Effector memory CD4-positive, alpha-beta T cell (primary cell): ENCODE measurements at regions not wholly inside any gene's neighbourhood (a gene's known extent, or its start where the extent isn't known, plus 50 kb on each side); places are given as distances from the start of the nearest gene placed in this dataset.

Source experiments
- DNase-seq, 3 donors: peaks; one replicate each; pipeline ENCODE4 v3.0.0-alpha.2; 2020
- H3K27ac ChIP-seq: 2 replicates; pipeline ENCODE4 v1.7.0; 2013; ENCODE audit warnings: mild to moderate bottlenecking, low read length, moderate library complexity; ENCODE audit not compliant: insufficient read depth, poor library complexity, severe bottlenecking
- H3K27me3 ChIP-seq: replicated peaks from 2 replicates; pipeline ENCODE4 v1.7.0; 2013; ENCODE audit warnings: mild to moderate bottlenecking, low read length; ENCODE audit not compliant: insufficient read depth, control insufficient read depth, poor library complexity, severe bottlenecking
- H3K36me3 ChIP-seq: 2 replicates; pipeline ENCODE4 v1.7.0; 2013; ENCODE audit warnings: mild to moderate bottlenecking, low read length, moderate library complexity; ENCODE audit not compliant: control insufficient read depth, insufficient read depth
- H3K4me1 ChIP-seq: 2 replicates; pipeline ENCODE4 v1.7.0; 2013; ENCODE audit warnings: low read length, mild to moderate bottlenecking; ENCODE audit not compliant: control insufficient read depth, insufficient read depth, poor library complexity, severe bottlenecking
- H3K4me3 ChIP-seq: 2 replicates; pipeline ENCODE4 v1.7.0; 2013; ENCODE audit warnings: low read length, low read depth, mild to moderate bottlenecking; ENCODE audit not compliant: insufficient read depth, poor library complexity, severe bottlenecking
- H3K9me3 ChIP-seq: 2 replicates; pipeline ENCODE4 v1.7.0; 2013; ENCODE audit warnings: mild to moderate bottlenecking, low read length, moderate library complexity; ENCODE audit not compliant: control insufficient read depth

GRCh38 chr7:34487391-34488115, 170.5 kb upstream of the NPSR1 start:
- H3K9me3 ChIP-seq: no peaks in the 10 kb centered on the region

GRCh38 chr7:34488766-34489165, 169.3 kb upstream of the NPSR1 start:
- H3K9me3 ChIP-seq: no peaks in the 10 kb centered on the region
- no peaks in the 10 kb centered on the region for H3K27me3 ChIP-seq
- no peak for DNase-seq
- H3K4me1 ChIP-seq: no peaks in the 10 kb centered on the region
- H3K36me3 ChIP-seq: no peaks in the 10 kb centered on the region
- no peak overlapping the region for H3K4me3 ChIP-seq
- H3K27ac ChIP-seq: no peak overlapping the region

More at GRCh38 chr7:34487391-34488115, 170.5 kb upstream of the NPSR1 start:
- no peaks in the 10 kb centered on the region for H3K36me3 ChIP-seq
- H3K27me3 ChIP-seq: no peaks in the 10 kb centered on the region
- no peak overlapping the region for H3K4me3 ChIP-seq
- no peak overlapping the region for H3K27ac ChIP-seq
- no peaks in the 10 kb centered on the region for H3K4me1 ChIP-seq
- DNase-seq: no peak

- no peaks in the 10 kb centered on the region for H3K9me3 ChIP-seq
- no peaks in the 10 kb centered on the region for H3K36me3 ChIP-seq
- DNase-seq: no peak
- no peak overlapping the region for H3K4me3 ChIP-seq
- no peaks in the 10 kb centered on the region for H3K27me3 ChIP-seq
- no peak overlapping the region for H3K27ac ChIP-seq
- H3K4me1 ChIP-seq: no peaks in the 10 kb centered on the region
Measured at GRCh38 chr7:34491899-34492298, 166.1 kb upstream of the NPSR1 start.

GRCh38 chr7:34493752-34494151, 164.3 kb upstream of the NPSR1 start:
- no peaks in the 10 kb centered on the region for H3K36me3 ChIP-seq
- DNase-seq: no peak
- no peak overlapping the region for H3K4me3 ChIP-seq
- no peaks in the 10 kb centered on the region for H3K27me3 ChIP-seq
- no peaks in the 10 kb centered on the region for H3K4me1 ChIP-seq
- no peaks in the 10 kb centered on the region for H3K9me3 ChIP-seq
- no peak overlapping the region for H3K27ac ChIP-seq

- no peaks in the 10 kb centered on the region for H3K27me3 ChIP-seq
- no peak for DNase-seq
- no peaks in the 10 kb centered on the region for H3K36me3 ChIP-seq
- no peaks in the 10 kb centered on the region for H3K9me3 ChIP-seq
- H3K27ac ChIP-seq: no peak overlapping the region
- no peaks in the 10 kb centered on the region for H3K4me1 ChIP-seq
- no peak overlapping the region for H3K4me3 ChIP-seq
Measured at GRCh38 chr7:34497153-34497777, 160.8 kb upstream of the NPSR1 start.

- Histone ChIP-seq H3K4me1 (no peaks in the 10 kb centered on the region), H3K9me3 (no peaks in the 10 kb centered on the region), H3K27me3 (no peaks in the 10 kb centered on the region), H3K4me3 (no peak overlapping the region), H3K36me3 (no peaks in the 10 kb centered on the region), H3K27ac (no peak overlapping the region)
- DNase-seq: no peak
Measured at GRCh38 chr7:34501156-34501555, 156.9 kb upstream of the NPSR1 start.

- Histone ChIP-seq H3K4me3 (no peak overlapping the region), H3K27me3 (no peaks in the 10 kb centered on the region), H3K27ac (no peak overlapping the region), H3K4me1 (no peaks in the 10 kb centered on the region), H3K9me3 (no peaks in the 10 kb centered on the region), H3K36me3 (no peaks in the 10 kb centered on the region)
- no peak for DNase-seq
Measured at GRCh38 chr7:34507191-34507590, 150.8 kb upstream of the NPSR1 start.

- H3K4me1 ChIP-seq: no peaks in the 10 kb centered on the region
- H3K27me3 ChIP-seq: no peaks in the 10 kb centered on the region
- H3K4me3 ChIP-seq: no peak overlapping the region
- H3K27ac ChIP-seq: no peak overlapping the region
- no peaks in the 10 kb centered on the region for H3K36me3 ChIP-seq
- no peaks in the 10 kb centered on the region for H3K9me3 ChIP-seq
- DNase-seq: no peak
Measured at GRCh38 chr7:34523226-34523918, 134.6 kb upstream of the NPSR1 start.

GRCh38 chr7:34530259-34530658, 127.8 kb upstream of the NPSR1 start:
- H3K36me3 ChIP-seq: no peaks in the 10 kb centered on the region
- no peak overlapping the region for H3K4me3 ChIP-seq
- H3K27ac ChIP-seq: no peak overlapping the region
- no peaks in the 10 kb centered on the region for H3K27me3 ChIP-seq
- H3K4me1 ChIP-seq: no peaks in the 10 kb centered on the region
- no peaks in the 10 kb centered on the region for H3K9me3 ChIP-seq
- no peak for DNase-seq

- H3K9me3 ChIP-seq: no peaks in the 10 kb centered on the region
- H3K27ac ChIP-seq: no peak overlapping the region
- no peaks in the 10 kb centered on the region for H3K4me1 ChIP-seq
- no peak for DNase-seq
- no peaks in the 10 kb centered on the region for H3K36me3 ChIP-seq
- no peaks in the 10 kb centered on the region for H3K27me3 ChIP-seq
- H3K4me3 ChIP-seq: no peak overlapping the region
Measured at GRCh38 chr7:34539003-34539402, 119.0 kb upstream of the NPSR1 start.
